ENCODE measurements at regions not wholly inside any gene's neighbourhood (a gene's known extent, or its start where the extent isn't known, plus 50 kb on each side); places are given as distances from the start of the nearest gene placed in this dataset.

GRCh38 chr2:114294741-114295140 is 147.7 kb upstream of the DPP10 start:
- no peak for TF ChIP-seq EZH2phosphoT487 (IDR thresholded peaks at IDR 0.05; ENCODE audit: low read depth)
- no peak for TF ChIP-seq CTCF (IDR thresholded peaks at IDR 0.05; ENCODE audit: low read depth, low read length)

Measured in OCI-LY3 (cell line).